HepG2 (cell line): ENCODE measurements at regions not wholly inside any gene's neighbourhood (a gene's known extent, or its start where the extent isn't known, plus 50 kb on each side); places are given as distances from the start of the nearest gene placed in this dataset.

Experiments used
- ATAC-seq: fragments of 200-7000 bp; cut with Tn5 transposase; 3 replicates; pipeline ENCODE4 v1.9.1; 2020; ENCODE audit warnings: mild to moderate bottlenecking, moderate library complexity
- BruUV-seq: library from RNA; stranded (reverse); fragments of 400-500 nt; replicated peaks from 2 replicates; lab custom pipeline; 2021; lab: Mats Ljungman, UMichigan
- CTCF ChIA-PET: fragments of 300-600 bp; formaldehyde crosslinking; extraction: SDS; loops from one replicate; lab custom pipeline; 2021; ENCODE audit warnings: low total read pairs, inconsistent platforms, low intra/inter-chr PET ratio; lab: Yijun Ruan, JAX
- POLR2A ChIA-PET: fragments of 350-600 bp; sonication (Branson Sonifier 250); formaldehyde crosslinking; loops from one replicate; lab custom pipeline; 2020; ENCODE audit warnings: antibody characterized with exemption, inconsistent platforms; lab: Yijun Ruan, JAX
- DNase-seq: peaks from one replicate; pipeline ENCODE4 v3.0.0-alpha.2; 2015; ENCODE audit warnings: low spot score
- FAIRE-seq: peaks from 3 replicates; lab custom pipeline; 2011; peaks lifted over from hg19 to GRCh38; lab: Jason Lieb, UNC
- H2AFZ ChIP-seq: one replicate; pipeline ENCODE4 v1.6.1; 2011; ENCODE audit warnings: low read length, inconsistent platforms
- H3K27ac ChIP-seq: fragments of 300-600 bp; 3 replicates; pipeline ENCODE4 v1.8.0; 2011; ENCODE audit warnings: mixed run types, mild to moderate bottlenecking, mixed read lengths, low read length, inconsistent platforms; ENCODE audit not compliant: insufficient read depth; ENCODE audit errors: extremely low read length
- H3K27me3 ChIP-seq, 2 experiments: fragments of 200-600 bp in 1 of 2; 2 replicates in 1 of 2; 3 replicates in 1 of 2; pipeline versions ENCODE4 v1.6.0 to v1.8.0; 2011; ENCODE audit warnings: low read length in 2 of 2, mild to moderate bottlenecking in 2 of 2, moderate library complexity in 2 of 2, inconsistent platforms in 1 of 2; ENCODE audit not compliant: insufficient read depth in 2 of 2, control insufficient read depth in 1 of 2
- H3K36me3 ChIP-seq, 2 experiments: fragments of 200-600 bp in 1 of 2; replicated peaks in 1 of 2; 2 replicates in 1 of 2; 3 replicates in 1 of 2; pipeline versions ENCODE4 v1.5.1 to v1.8.0; 2011; ENCODE audit warnings: low read length in 2 of 2, inconsistent platforms in 1 of 2; ENCODE audit not compliant: insufficient read depth in 2 of 2, control insufficient read depth in 1 of 2
- H3K4me1 ChIP-seq: 2 replicates; pipeline ENCODE4 v1.5.1; 2012; ENCODE audit warnings: low read length, inconsistent platforms; ENCODE audit not compliant: insufficient read depth
- H3K4me2 ChIP-seq: 2 replicates; pipeline ENCODE4 v1.6.0; 2011; ENCODE audit warnings: low read depth, low read length, inconsistent platforms
- H3K4me3 ChIP-seq, 3 experiments: fragments of 200-600 bp in 1 of 3; sonication (generic), shearing (Covaris generic) in 1 of 3; replicated peaks in 1 of 3; 2 replicates each; pipeline ENCODE4 v1.5.1; 2011 to 2016; ENCODE audit warnings: low read length in 3 of 3, inconsistent platforms in 2 of 3, low read depth in 2 of 3, mild to moderate bottlenecking in 2 of 3, control low read depth in 1 of 3, mixed read lengths in 1 of 3; ENCODE audit not compliant: insufficient read depth in 1 of 3
- H3K79me2 ChIP-seq: one replicate; pipeline ENCODE4 v1.6.1; 2011; ENCODE audit warnings: low read length, inconsistent platforms; ENCODE audit not compliant: insufficient read depth
- H3K9ac ChIP-seq: 2 replicates; pipeline ENCODE4 v1.6.0; 2011; ENCODE audit warnings: mild to moderate bottlenecking, low read depth, low read length, inconsistent platforms; ENCODE audit not compliant: insufficient read depth
- H3K9me3 ChIP-seq: 2 replicates; pipeline ENCODE4 v1.5.1; 2012; ENCODE audit warnings: mild to moderate bottlenecking, low read length
- H4K20me1 ChIP-seq: 2 replicates; pipeline ENCODE4 v1.6.0; 2011; ENCODE audit warnings: inconsistent platforms, mild to moderate bottlenecking, low read length, moderate library complexity; ENCODE audit not compliant: insufficient read depth
- ARID5B ChIP-seq: IDR thresholded peaks from 2 replicates; pipeline ENCODE4 v1.4.0; 2020; ENCODE audit warnings: mild to moderate bottlenecking, missing genetic modification reagents
- ATF4 ChIP-seq, 2 experiments: fragments of 450-650 bp in 1 of 2; sonication (generic) in 1 of 2; formaldehyde crosslinking; IDR thresholded peaks; 2 replicates each; pipeline versions ENCODE4 v1.5.0 to v1.8.0; 2020 to 2022; ENCODE audit warnings: mild to moderate bottlenecking in 1 of 2, missing genetic modification reagents in 1 of 2
- DNMT1 ChIP-seq: sonication (generic); formaldehyde crosslinking; IDR thresholded peaks from 2 replicates; pipeline ENCODE4 v1.5.1; 2020; ENCODE audit warnings: mild to moderate bottlenecking, missing genetic modification reagents
- HOXA7 ChIP-seq: sonication (generic); formaldehyde crosslinking; IDR thresholded peaks from 2 replicates; pipeline ENCODE4 v1.8.1; 2022; ENCODE audit warnings: mild to moderate bottlenecking, missing genetic modification reagents, moderate library complexity
- JARID2 ChIP-seq: sonication (generic); formaldehyde crosslinking; IDR thresholded peaks from 2 replicates; pipeline ENCODE4 v1.8.1; 2023; ENCODE audit warnings: missing genetic modification reagents, inconsistent platforms; ENCODE audit not compliant: insufficient replicate concordance
- KLF11 ChIP-seq: IDR thresholded peaks from 2 replicates; pipeline ENCODE4 v1.6.1; 2016; ENCODE audit warnings: missing compliant biosample characterization
- NFE2L2 ChIP-seq: fragments of 150-350 bp; IDR thresholded peaks from 2 replicates; pipeline ENCODE4 v1.6.1; 2014; ENCODE audit warnings: low read length
- PRPF4 ChIP-seq: fragments of 200-400 bp; formaldehyde crosslinking; IDR thresholded peaks from 2 replicates; pipeline ENCODE4 v1.6.1; 2016; ENCODE audit warnings: low read length, low read depth; ENCODE audit not compliant: poor library complexity, severe bottlenecking
- SATB2 ChIP-seq: sonication (generic); formaldehyde crosslinking; IDR thresholded peaks from 2 replicates; pipeline ENCODE4 v1.5.0; 2020; ENCODE audit warnings: missing genetic modification reagents
- SUZ12 ChIP-seq: fragments of 150-350 bp; IDR thresholded peaks from 2 replicates; pipeline ENCODE4 v1.6.1; 2014; ENCODE audit warnings: low read depth, low read length
- WIZ ChIP-seq: sonication (generic); formaldehyde crosslinking; IDR thresholded peaks from 2 replicates; pipeline ENCODE4 v1.5.1; 2020; ENCODE audit warnings: mild to moderate bottlenecking, missing genetic modification reagents
- ZKSCAN5 ChIP-seq: sonication (generic); formaldehyde crosslinking; IDR thresholded peaks from 2 replicates; pipeline ENCODE4 v1.5.1; 2020; ENCODE audit warnings: mild to moderate bottlenecking, missing genetic modification reagents
- ZNF317 ChIP-seq: sonication (generic); formaldehyde crosslinking; IDR thresholded peaks from 2 replicates; pipeline ENCODE4 v1.5.0; 2020; ENCODE audit warnings: mild to moderate bottlenecking, missing genetic modification reagents
- ZNF333 ChIP-seq: sonication (generic); formaldehyde crosslinking; IDR thresholded peaks from 2 replicates; pipeline ENCODE4 v1.4.0; 2020; ENCODE audit warnings: mild to moderate bottlenecking, missing genetic modification reagents, borderline replicate concordance
- ZNF607 ChIP-seq: sonication (generic); formaldehyde crosslinking; IDR thresholded peaks from 2 replicates; pipeline ENCODE4 v1.5.1; 2020; ENCODE audit warnings: missing genetic modification reagents, mild to moderate bottlenecking, borderline replicate concordance
- ZNF619 ChIP-seq: sonication (generic); formaldehyde crosslinking; IDR thresholded peaks from 2 replicates; pipeline ENCODE4 v1.4.0; 2020; ENCODE audit warnings: mild to moderate bottlenecking, missing genetic modification reagents
- ZNF704 ChIP-seq: sonication (generic); formaldehyde crosslinking; IDR thresholded peaks from 2 replicates; pipeline ENCODE4 v1.8.1; 2023; ENCODE audit warnings: mild to moderate bottlenecking, inconsistent platforms, moderate library complexity, missing genetic modification reagents, borderline replicate concordance
- ZNF781 ChIP-seq: sonication (generic); formaldehyde crosslinking; IDR thresholded peaks from 2 replicates; pipeline ENCODE4 v1.5.1; 2020; ENCODE audit warnings: borderline replicate concordance, mild to moderate bottlenecking, missing genetic modification reagents; ENCODE audit errors: not compliant biosample characterization
- ZNF841 ChIP-seq: sonication (generic); formaldehyde crosslinking; IDR thresholded peaks from 2 replicates; pipeline ENCODE4 v1.8.1; 2023; ENCODE audit warnings: missing genetic modification reagents, borderline replicate concordance
- WGBS: methylation state at CpG from one replicate; pipeline ENCODE4 v1.1.6; 2017; ENCODE audit warnings: low lambda C conversion rate; 5-methylcytosine and 5-hydroxymethylcytosine counted together
- in situ Hi-C: cut with HindIII; loops from 2 replicates; pipeline ENCODE4 v1.10.0; 2017; ENCODE audit warnings: low pct_unique_long_range_greater_than_20kb; ENCODE audit not compliant: extremely low pct_ligation_motif_present
- intact Hi-C: fragments of 100-400 bp; cut with micrococcal nuclease; formaldehyde crosslinking; loops from one replicate; pipeline ENCODE4 v1.10.0; 2022; ENCODE audit not compliant: unreplicated experiment

GRCh38 chr1:239999170-239999569, 92.5 kb upstream of the FMN2 start:
- H2AFZ ChIP-seq: no peak overlapping the region
- WGBS: 4% methylated on average over 2 of the region's 2 CpGs
- no peaks in the 10 kb centered on the region for H3K27me3 ChIP-seq
- DNase-seq (peak; percentile 4), ATAC-seq (no peak)
- H3K4me2 ChIP-seq: no peak overlapping the region
- no peaks in the 10 kb centered on the region for H4K20me1 ChIP-seq
- H3K79me2 ChIP-seq: no peaks in the 10 kb centered on the region
- no peaks in the 10 kb centered on the region for H3K9me3 ChIP-seq
- no peak overlapping the region for H3K27ac ChIP-seq
- BruUV-seq: no TSS peak
- no peak overlapping the region for H3K9ac ChIP-seq
- POLR2A ChIA-PET: no interaction called here
- H3K36me3 ChIP-seq: no peaks in the 10 kb centered on the region
- H3K4me1 ChIP-seq: no peaks in the 10 kb centered on the region
- TF ChIP-seq JARID2 (CRISPR knock-in tag) (no peak), WIZ (CRISPR knock-in tag) (no peak), DNMT1 (CRISPR knock-in tag) (no peak), ARID5B (CRISPR knock-in tag) (no peak), ZNF619 (no peak), ZNF704 (CRISPR knock-in tag) (no peak), SUZ12 (no peak), ZNF317 (CRISPR knock-in tag) (no peak), ZNF333 (no peak), SATB2 (no peak), HOXA7 (CRISPR knock-in tag) (no peak), ZNF607 (CRISPR knock-in tag) (no peak), ZNF841 (CRISPR knock-in tag) (no peak), PRPF4 (no peak), ATF4 (CRISPR knock-in tag; IDR thresholded peaks at IDR 0.05) (no peak), ZNF781 (CRISPR knock-in tag) (no peak), ZKSCAN5 (CRISPR knock-in tag) (no peak), KLF11 (CRISPR knock-in tag) (no peak), NFE2L2 (no peak)
- TF ChIP-seq, all 625 proteins: peak for 0
- CTCF ChIA-PET: no interaction called here
- no peak for FAIRE-seq
- intact Hi-C loops: no loop called here
- in situ Hi-C loops: no loop called here
- H3K4me3 ChIP-seq: no peak overlapping the region
